ENCODE measurements at regions not wholly inside any gene's neighbourhood (a gene's known extent, or its start where the extent isn't known, plus 50 kb on each side); places are given as distances from the start of the nearest gene placed in this dataset.
"Not testable (repeated sequence)": the region's sequence is repeated elsewhere in the genome, so short reads cannot be mapped to it uniquely, and the experiment has no call there.

DNA sequence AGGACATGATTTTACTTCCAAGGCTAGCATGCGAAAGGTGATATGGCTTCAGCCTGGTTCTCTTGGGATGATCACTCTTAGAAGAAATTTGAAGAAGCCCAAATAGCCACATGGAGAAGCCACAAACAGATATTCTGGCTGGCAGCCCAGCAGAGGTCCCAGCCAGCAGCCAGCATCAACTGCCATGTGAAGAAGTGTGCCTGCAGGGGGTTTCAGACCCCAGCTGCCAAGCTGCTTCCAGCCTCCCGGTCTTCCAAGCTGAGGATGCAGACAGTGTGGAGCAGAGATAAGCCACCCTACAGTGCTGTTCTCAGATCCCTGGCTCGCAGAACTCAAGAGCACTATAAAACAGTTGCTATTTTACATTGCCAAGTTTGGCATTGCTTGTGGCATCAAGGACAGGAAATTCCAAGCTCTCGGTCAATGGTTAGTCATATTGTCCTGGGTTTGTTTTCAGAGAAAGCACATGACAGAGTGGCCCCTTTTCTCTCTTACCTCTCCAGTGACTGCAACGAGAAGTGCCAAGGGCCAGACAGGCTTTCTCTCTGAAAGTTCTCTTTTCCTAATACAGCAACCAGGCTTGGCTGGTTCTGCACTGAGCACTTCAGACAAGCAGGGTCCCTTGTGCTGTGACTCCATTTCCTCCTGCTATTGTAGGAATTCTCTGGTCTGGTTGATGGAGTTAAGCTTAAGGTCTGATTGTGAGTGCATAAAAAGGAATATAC, 223.7 kb downstream of the ANKRD30B start:
- no peak for DNase-seq (ENCODE audit: extremely low spot score)
- ChIA-PET CTCF (no interaction called here), POLR2A (no interaction called here)
- TF ChIP-seq TARDBP (IDR thresholded peaks at IDR 0.05) (no peak), LEF1 (IDR thresholded peaks at IDR 0.05; ENCODE audit: borderline replicate concordance) (no peak), FOXA1 (IDR thresholded peaks at IDR 0.05) (no peak), NFRKB (IDR thresholded peaks at IDR 0.05) (no peak), SUZ12 (IDR thresholded peaks at IDR 0.05) (no peak), L3MBTL2 (conservative IDR thresholded peaks at IDR 0.05) (no peak), ARNT (IDR thresholded peaks at IDR 0.05) (no peak), HDGF (IDR thresholded peaks at IDR 0.05; ENCODE audit: borderline replicate concordance) (no peak), SP1 (IDR thresholded peaks at IDR 0.05) (no peak)

GRCh38 chr18:14973421-14973820, 225.4 kb downstream of the ANKRD30B start:
- POLR2A ChIA-PET; CTCF ChIA-PET; DNase-seq (ENCODE audit: extremely low spot score): not testable (repeated sequence)

- ChIA-PET POLR2A (no interaction called here), CTCF (no interaction called here)
- no peak for DNase-seq (ENCODE audit: extremely low spot score)
- TF ChIP-seq NFRKB (IDR thresholded peaks at IDR 0.05): no peak
- no peak for TF ChIP-seq L3MBTL2 (conservative IDR thresholded peaks at IDR 0.05)
- TF ChIP-seq FOXK2 (IDR thresholded peaks at IDR 0.05): no peak
- TF ChIP-seq LEF1 (IDR thresholded peaks at IDR 0.05; ENCODE audit: borderline replicate concordance): no peak
- TF ChIP-seq HDGF (IDR thresholded peaks at IDR 0.05; ENCODE audit: borderline replicate concordance): no peak
- no peak for TF ChIP-seq SUZ12 (IDR thresholded peaks at IDR 0.05)
- TF ChIP-seq BHLHE40 (IDR thresholded peaks at IDR 0.05; ENCODE audit: borderline replicate concordance): no peak
- no peak for TF ChIP-seq ARNT (IDR thresholded peaks at IDR 0.05)
Observed at GRCh38 chr18:14974088-14974487, 226.1 kb downstream of the ANKRD30B start.

- no peak for TF ChIP-seq TARDBP (IDR thresholded peaks at IDR 0.05)
- TF ChIP-seq NFRKB (IDR thresholded peaks at IDR 0.05): no peak
- TF ChIP-seq HDGF (IDR thresholded peaks at IDR 0.05; ENCODE audit: borderline replicate concordance): no peak
- no peak for TF ChIP-seq SP1 (IDR thresholded peaks at IDR 0.05)
- TF ChIP-seq CTBP1 (IDR thresholded peaks at IDR 0.05; ENCODE audit: borderline replicate concordance): no peak
- TF ChIP-seq L3MBTL2 (conservative IDR thresholded peaks at IDR 0.05): no peak
- TF ChIP-seq FOXA1 (IDR thresholded peaks at IDR 0.05): no peak
- TF ChIP-seq ZNF384 (IDR thresholded peaks at IDR 0.05): no peak
- no peak for TF ChIP-seq LEF1 (IDR thresholded peaks at IDR 0.05; ENCODE audit: borderline replicate concordance)
- no peak for TF ChIP-seq BHLHE40 (IDR thresholded peaks at IDR 0.05; ENCODE audit: borderline replicate concordance)
- TF ChIP-seq FOXK2 (IDR thresholded peaks at IDR 0.05): no peak
- no peak for TF ChIP-seq ARNT (IDR thresholded peaks at IDR 0.05)
- no peak for TF ChIP-seq FOXM1 (IDR thresholded peaks at IDR 0.05; ENCODE audit: borderline replicate concordance)
- no peak for TF ChIP-seq ELF4 (IDR thresholded peaks at IDR 0.05)
- no peak for TF ChIP-seq SUZ12 (IDR thresholded peaks at IDR 0.05)
- no peak for DNase-seq (ENCODE audit: extremely low spot score)
- CTCF ChIA-PET: no interaction called here
- POLR2A ChIA-PET: no interaction called here
Observed at GRCh38 chr18:14974576-14974975, 226.6 kb downstream of the ANKRD30B start.

GRCh38 chr18:14975431-14975830, 227.5 kb downstream of the ANKRD30B start:
- CTCF ChIA-PET: no interaction called here
- POLR2A ChIA-PET: no interaction called here
- no peak for TF ChIP-seq ARNT (IDR thresholded peaks at IDR 0.05)
- TF ChIP-seq CTBP1 (IDR thresholded peaks at IDR 0.05; ENCODE audit: borderline replicate concordance): no peak
- TF ChIP-seq HDGF (IDR thresholded peaks at IDR 0.05; ENCODE audit: borderline replicate concordance): no peak
- TF ChIP-seq FOXM1 (IDR thresholded peaks at IDR 0.05; ENCODE audit: borderline replicate concordance): no peak
- DNase-seq (ENCODE audit: extremely low spot score): no peak

GRCh38 chr18:14976736-14977430, 228.9 kb downstream of the ANKRD30B start:
- TF ChIP-seq ELF4 (IDR thresholded peaks at IDR 0.05): no peak
- TF ChIP-seq, protein P1, sequence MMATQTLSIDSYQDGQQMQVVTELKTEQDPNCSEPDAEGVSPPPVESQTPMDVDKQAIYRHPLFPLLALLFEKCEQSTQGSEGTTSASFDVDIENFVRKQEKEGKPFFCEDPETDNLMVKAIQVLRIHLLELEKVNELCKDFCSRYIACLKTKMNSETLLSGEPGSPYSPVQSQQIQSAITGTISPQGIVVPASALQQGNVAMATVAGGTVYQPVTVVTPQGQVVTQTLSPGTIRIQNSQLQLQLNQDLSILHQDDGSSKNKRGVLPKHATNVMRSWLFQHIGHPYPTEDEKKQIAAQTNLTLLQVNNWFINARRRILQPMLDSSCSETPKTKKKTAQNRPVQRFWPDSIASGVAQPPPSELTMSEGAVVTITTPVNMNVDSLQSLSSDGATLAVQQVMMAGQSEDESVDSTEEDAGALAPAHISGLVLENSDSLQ (IDR thresholded peaks at IDR 0.05): no peak
- no peak for TF ChIP-seq SUZ12 (IDR thresholded peaks at IDR 0.05)
- no peak for TF ChIP-seq FOXA1 (IDR thresholded peaks at IDR 0.05)
- no peak for TF ChIP-seq BHLHE40 (IDR thresholded peaks at IDR 0.05; ENCODE audit: borderline replicate concordance)
- TF ChIP-seq FOXK2 (IDR thresholded peaks at IDR 0.05): no peak
- TF ChIP-seq NFRKB (IDR thresholded peaks at IDR 0.05): no peak
- TF ChIP-seq TARDBP (IDR thresholded peaks at IDR 0.05): no peak
- TF ChIP-seq ZNF384 (IDR thresholded peaks at IDR 0.05): no peak
- ChIA-PET POLR2A (no interaction called here), CTCF (no interaction called here)
- no peak for DNase-seq (ENCODE audit: extremely low spot score)

DNA sequence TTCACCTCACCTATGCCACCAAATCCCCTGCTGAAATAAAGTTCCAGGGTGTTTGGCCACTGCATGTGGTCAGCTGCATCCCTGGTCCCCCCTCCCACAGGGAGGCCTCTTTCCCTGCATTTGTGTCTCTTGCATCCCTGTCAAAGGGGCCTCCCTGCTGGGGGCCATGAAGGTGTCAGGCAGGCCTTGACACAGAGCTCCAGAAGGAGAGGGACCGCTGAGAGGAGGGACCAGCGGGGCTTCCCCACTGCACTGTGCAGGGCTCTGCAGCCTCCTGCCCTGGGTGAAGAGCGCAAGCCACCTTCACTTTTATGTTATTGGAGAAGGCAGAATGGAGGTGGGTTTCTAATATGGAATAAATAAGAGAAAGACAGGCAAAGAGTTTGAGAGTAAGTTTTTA, 230.2 kb downstream of the ANKRD30B start:
- DNase-seq (ENCODE audit: extremely low spot score): no peak
- CTCF ChIA-PET: no interaction called here
- POLR2A ChIA-PET: no interaction called here
- TF ChIP-seq SUZ12 (IDR thresholded peaks at IDR 0.05): no peak
- TF ChIP-seq, protein P1 (IDR thresholded peaks at IDR 0.05): no peak
- TF ChIP-seq HDGF (IDR thresholded peaks at IDR 0.05; ENCODE audit: borderline replicate concordance): no peak
- TF ChIP-seq NFRKB (IDR thresholded peaks at IDR 0.05): no peak
- TF ChIP-seq FOXM1 (IDR thresholded peaks at IDR 0.05; ENCODE audit: borderline replicate concordance): no peak
- TF ChIP-seq BHLHE40 (IDR thresholded peaks at IDR 0.05; ENCODE audit: borderline replicate concordance): no peak
